Activated naive CD8-positive, alpha-beta T cell treated with anti-CD3 and anti-CD28 coated beads, Interleukin-2, amount 50 U/mL, for 24 hours (primary cell): ENCODE measurements at regions not wholly inside any gene's neighbourhood (a gene's known extent, or its start where the extent isn't known, plus 50 kb on each side); places are given as distances from the start of the nearest gene placed in this dataset.

ENCODE experiments used
- ATAC-seq: fragments of 150-1000 bp; cut with Tn5 transposase; one replicate; pipeline ENCODE4 v1.10.0; 2021
- DNase-seq: peaks from one replicate; pipeline ENCODE4 v3.0.0; 2021
- H3K27ac Mint-ChIP-seq: one replicate; pipeline ENCODE4 v1.8.0; 2021; ENCODE audit warnings: mild to moderate bottlenecking, mixed read lengths
- H3K27me3 Mint-ChIP-seq: one replicate; pipeline ENCODE4 v1.8.0; 2021; ENCODE audit warnings: mixed read lengths
- H3K36me3 Mint-ChIP-seq: one replicate; pipeline ENCODE4 v1.8.0; 2021; ENCODE audit warnings: low read depth, mixed read lengths
- H3K4me1 Mint-ChIP-seq: one replicate; pipeline ENCODE4 v1.8.0; 2021; ENCODE audit warnings: mixed read lengths
- H3K4me3 Mint-ChIP-seq: one replicate; pipeline ENCODE4 v1.8.0; 2021; ENCODE audit warnings: mild to moderate bottlenecking, moderate library complexity, mixed read lengths
- H3K9me3 Mint-ChIP-seq: one replicate; pipeline ENCODE4 v1.8.0; 2021; ENCODE audit warnings: mixed read lengths

DNA sequence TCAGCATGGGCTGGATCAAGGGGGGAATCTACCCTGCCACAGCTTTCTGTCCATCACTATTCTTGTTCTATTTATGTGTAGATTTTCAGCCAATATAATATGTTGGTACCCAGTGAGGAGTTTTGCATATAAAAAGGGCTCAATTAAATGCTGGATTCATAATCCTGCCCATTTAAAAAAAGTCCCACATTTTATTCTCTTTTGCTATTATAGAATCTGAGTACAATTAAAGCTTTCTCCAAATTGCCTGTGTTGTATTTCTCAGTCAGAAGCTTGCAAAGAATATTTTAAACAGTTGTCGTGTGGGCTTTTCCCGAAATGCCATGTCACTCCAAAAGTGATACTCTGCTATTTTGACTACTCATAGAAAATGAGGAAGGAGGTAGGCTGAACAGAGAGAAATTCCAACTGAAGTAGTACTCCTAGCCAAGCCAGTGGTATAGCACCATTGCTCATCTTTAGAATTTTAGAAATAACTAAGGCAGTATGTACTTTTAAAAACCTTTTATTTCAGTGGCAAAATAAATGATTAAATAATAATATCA lies 108.3 kb upstream of the HDAC9 start:
- peaks cover 2% of the 10 kb centered on the region for H3K27me3 Mint-ChIP-seq
- no peaks in the 10 kb centered on the region for H3K36me3 Mint-ChIP-seq
- no peak overlapping the region for H3K27ac Mint-ChIP-seq
- no peak for ATAC-seq
- H3K4me1 Mint-ChIP-seq: peaks cover 6% of the 10 kb centered on the region
- no peak overlapping the region for H3K4me3 Mint-ChIP-seq
- DNase-seq: no peak
- H3K9me3 Mint-ChIP-seq: no peaks in the 10 kb centered on the region

DNA sequence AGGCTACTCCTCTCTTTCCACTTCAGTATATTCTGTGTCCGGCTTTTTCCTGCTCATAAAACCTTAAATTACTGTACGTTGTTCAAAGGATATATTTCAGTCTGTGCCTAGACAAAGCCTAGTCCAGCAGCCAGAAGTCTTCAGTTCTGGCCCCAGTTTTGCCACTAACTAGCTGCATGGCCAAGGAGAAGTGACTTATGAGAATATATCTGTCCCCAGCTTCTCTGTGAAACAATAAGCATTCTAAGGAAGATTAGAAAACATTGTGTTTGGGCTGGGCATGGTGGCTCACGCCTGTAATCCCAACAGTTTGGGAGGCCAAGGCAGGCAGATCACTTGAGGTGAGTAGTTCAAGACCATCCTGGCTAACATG lies 105.0 kb upstream of the HDAC9 start:
- H3K4me3 Mint-ChIP-seq: no peak overlapping the region
- no peaks in the 10 kb centered on the region for H3K36me3 Mint-ChIP-seq
- DNase-seq (no peak), ATAC-seq (no peak)
- H3K27me3 Mint-ChIP-seq: peaks cover 2% of the 10 kb centered on the region
- H3K4me1 Mint-ChIP-seq: peaks cover 9% of the 10 kb centered on the region
- H3K27ac Mint-ChIP-seq: no peak overlapping the region
- no peaks in the 10 kb centered on the region for H3K9me3 Mint-ChIP-seq

DNA sequence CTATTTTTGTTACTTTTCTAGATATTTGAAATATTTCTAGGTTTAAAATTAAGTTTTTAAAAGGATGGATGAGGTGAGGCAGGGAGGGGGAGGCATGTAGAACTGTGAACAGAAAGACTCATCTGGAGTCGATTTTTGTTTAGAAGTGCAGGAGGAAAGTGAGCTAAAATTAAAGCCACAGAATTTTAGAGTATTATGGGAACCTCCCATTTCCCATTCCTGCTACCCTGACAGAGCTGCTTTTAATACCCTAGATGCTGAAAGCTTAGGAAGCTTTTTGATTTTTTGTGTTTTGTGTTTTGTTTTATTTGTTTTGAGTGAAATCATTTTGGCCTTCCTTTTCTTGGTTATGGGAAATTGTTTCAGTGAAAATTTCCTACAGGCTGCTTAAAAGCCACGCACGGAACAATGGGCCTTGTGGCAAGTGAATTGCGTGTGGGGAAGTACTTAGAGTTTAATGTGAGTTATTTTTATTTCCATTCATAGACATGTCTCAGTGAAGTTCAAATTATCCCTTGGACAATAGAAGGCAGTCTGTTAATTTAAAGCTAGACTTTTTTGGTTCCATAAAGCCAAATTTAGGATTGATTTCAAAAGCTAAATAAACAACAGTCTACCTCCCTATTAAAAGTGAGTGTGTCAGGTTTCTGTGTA lies 102.0 kb upstream of the HDAC9 start:
- Mint-ChIP-seq H3K4me3 (no peak overlapping the region), H3K4me1 (peaks cover 6% of the 10 kb centered on the region), H3K27ac (no peak overlapping the region), H3K27me3 (no peaks in the 10 kb centered on the region), H3K36me3 (no peaks in the 10 kb centered on the region), H3K9me3 (no peaks in the 10 kb centered on the region)
- ATAC-seq (no peak), DNase-seq (no peak)

DNA sequence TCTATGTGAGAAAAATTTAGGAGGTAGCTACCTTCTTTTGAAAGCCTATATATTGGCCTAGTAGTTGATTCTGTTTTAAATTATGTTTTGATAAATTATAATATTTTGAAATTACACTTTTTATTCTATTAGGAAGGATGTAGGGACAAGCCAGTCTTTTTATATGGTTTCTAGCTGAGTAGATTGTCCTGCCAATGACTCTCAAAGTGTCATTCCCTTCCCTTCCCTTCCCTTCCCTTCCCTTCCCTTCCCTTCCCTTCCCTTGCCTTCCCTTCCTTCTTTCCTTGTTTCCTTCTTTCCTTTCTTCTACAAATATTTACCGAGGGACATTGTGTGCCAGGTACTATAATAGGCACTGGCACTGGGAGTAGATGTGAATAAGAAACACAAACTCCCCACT lies 99.7 kb upstream of the HDAC9 start:
- no peak for ATAC-seq
- H3K4me1 Mint-ChIP-seq: peaks cover 9% of the 10 kb centered on the region
- DNase-seq: no peak
- H3K4me3 Mint-ChIP-seq: no peak overlapping the region
- H3K36me3 Mint-ChIP-seq: no peaks in the 10 kb centered on the region
- no peaks in the 10 kb centered on the region for H3K9me3 Mint-ChIP-seq
- no peak overlapping the region for H3K27ac Mint-ChIP-seq
- H3K27me3 Mint-ChIP-seq: no peaks in the 10 kb centered on the region

DNA sequence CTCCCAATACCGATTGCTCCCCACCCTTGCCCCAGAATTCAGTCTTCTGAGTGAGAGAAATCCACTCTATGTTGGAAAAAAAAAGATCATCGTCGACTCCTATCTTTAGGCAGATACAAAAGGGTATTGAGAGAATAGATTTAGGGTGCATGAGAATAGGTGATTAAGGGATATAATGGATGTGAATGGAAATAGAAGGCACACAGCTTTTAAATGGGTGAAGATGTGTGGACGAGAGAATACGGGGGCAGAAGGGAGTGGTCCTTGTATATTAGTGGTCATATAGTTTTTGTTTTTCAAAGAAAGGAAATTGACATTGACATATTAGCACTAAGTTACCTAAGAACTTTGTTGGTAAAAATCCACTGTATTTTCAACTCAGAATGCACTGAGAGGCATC lies 98.6 kb upstream of the HDAC9 start:
- no peaks in the 10 kb centered on the region for H3K36me3 Mint-ChIP-seq
- H3K9me3 Mint-ChIP-seq: no peaks in the 10 kb centered on the region
- no peak overlapping the region for H3K27ac Mint-ChIP-seq
- H3K4me3 Mint-ChIP-seq: no peak overlapping the region
- ATAC-seq: no peak
- peaks cover 9% of the 10 kb centered on the region for H3K4me1 Mint-ChIP-seq
- no peaks in the 10 kb centered on the region for H3K27me3 Mint-ChIP-seq
- DNase-seq: no peak

DNA sequence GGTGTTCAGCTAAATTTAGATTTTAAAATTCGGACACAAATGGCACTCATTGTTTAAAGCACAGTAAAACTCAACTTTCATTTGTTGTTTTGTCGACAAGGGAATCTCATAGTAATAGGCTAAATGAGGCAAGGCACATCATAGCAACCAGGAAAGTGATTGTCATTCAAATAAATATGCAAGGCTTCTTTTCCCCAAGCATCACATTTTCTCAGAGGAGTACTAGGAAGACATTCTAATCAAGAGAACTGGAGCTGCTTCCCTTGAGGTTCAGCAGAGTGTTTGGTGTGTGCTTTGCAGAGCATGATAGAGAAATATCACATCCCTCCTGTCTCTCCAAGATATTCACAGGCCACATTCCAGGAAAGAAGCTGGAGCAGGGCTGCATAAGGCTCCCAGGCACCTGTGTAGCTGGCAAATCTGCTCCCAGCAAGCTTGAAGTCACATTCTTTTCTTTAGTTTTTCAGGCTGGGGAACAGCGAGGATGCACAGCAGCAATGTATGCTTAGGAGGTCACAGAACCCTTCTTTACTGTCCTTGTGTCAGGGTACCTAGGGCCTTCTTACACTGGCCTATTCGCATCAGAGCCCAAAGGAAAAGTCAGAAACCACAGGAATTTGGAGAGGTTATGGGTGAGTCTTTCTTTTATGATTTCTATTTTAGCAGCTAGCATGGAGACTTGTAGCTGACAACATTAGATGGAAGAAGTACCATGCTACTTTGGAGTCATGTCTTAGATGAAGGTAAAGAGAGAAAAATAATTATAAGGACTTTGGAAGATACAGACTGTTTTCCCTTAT lies 95.9 kb upstream of the HDAC9 start:
- Mint-ChIP-seq H3K27me3 (no peaks in the 10 kb centered on the region), H3K27ac (no peak overlapping the region), H3K4me3 (no peak overlapping the region), H3K4me1 (peaks cover 7% of the 10 kb centered on the region), H3K9me3 (no peaks in the 10 kb centered on the region), H3K36me3 (no peaks in the 10 kb centered on the region)
- no peak for ATAC-seq
- DNase-seq: no peak

DNA sequence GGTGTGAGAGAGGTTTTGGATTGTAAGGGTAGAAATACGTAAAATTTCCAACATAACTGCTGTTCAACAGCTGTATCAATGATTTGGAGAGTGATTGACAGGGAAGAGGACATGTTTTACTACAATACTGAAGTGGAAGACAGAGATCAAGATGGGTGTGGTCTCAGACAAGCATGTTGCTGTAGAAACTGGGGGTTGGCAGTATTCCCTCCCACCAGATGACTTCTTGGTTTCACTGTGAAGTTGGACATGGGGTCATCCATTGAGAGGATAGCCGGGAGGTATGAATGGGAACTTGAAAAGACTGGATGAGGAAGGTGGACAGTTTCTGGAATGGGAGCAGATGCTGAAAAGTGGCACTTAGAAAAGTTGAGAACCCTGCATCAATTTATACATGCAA lies 95.3 kb upstream of the HDAC9 start:
- peaks cover 8% of the 10 kb centered on the region for H3K4me1 Mint-ChIP-seq
- no peak overlapping the region for H3K27ac Mint-ChIP-seq
- H3K27me3 Mint-ChIP-seq: no peaks in the 10 kb centered on the region
- H3K36me3 Mint-ChIP-seq: no peaks in the 10 kb centered on the region
- ATAC-seq (no peak), DNase-seq (no peak)
- H3K9me3 Mint-ChIP-seq: no peaks in the 10 kb centered on the region
- no peak overlapping the region for H3K4me3 Mint-ChIP-seq

DNA sequence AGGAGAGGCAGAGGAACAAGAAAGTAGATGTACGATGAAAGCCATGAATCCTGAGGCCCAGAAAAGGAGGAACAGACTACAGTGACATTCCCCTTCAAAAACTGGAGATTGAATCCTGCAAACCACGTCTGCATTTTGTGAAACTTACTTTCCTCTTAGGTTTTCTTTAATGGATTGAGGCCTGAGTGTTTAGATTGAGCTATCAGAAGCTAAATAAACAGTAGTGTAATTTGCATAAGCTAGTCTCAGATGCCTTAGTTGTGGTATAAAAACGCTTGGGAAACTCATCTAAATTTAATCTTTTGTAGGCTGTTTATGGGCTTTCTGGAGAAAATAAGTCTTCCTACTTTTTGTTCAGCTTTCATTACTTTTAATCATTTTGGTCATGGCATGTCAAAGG lies 94.8 kb upstream of the HDAC9 start:
- no peak overlapping the region for H3K27ac Mint-ChIP-seq
- no peaks in the 10 kb centered on the region for H3K27me3 Mint-ChIP-seq
- ATAC-seq (no peak), DNase-seq (no peak)
- no peaks in the 10 kb centered on the region for H3K9me3 Mint-ChIP-seq
- peaks cover 10% of the 10 kb centered on the region for H3K4me1 Mint-ChIP-seq
- H3K4me3 Mint-ChIP-seq: no peak overlapping the region
- no peaks in the 10 kb centered on the region for H3K36me3 Mint-ChIP-seq

DNA sequence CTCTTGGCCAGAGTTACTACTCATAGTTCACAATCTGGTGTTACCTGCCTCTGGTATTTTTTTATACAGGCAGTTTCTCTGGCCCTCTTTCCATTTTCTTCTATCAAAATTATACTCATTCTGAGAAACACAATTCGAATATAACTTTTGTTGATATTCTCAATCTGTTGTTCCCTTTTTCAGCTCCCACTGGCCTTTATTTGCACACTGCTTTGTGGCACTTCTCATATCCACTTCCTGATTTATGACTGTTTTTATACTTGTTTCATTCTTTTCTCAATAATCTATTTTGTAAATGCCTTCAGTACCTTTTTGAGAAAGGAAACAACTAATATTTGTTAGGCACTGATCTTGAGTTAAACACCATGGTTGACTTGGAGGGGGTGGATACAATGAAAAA lies 93.8 kb upstream of the HDAC9 start:
- Mint-ChIP-seq H3K27ac (no peak overlapping the region), H3K36me3 (no peaks in the 10 kb centered on the region), H3K4me3 (no peak overlapping the region), H3K9me3 (no peaks in the 10 kb centered on the region), H3K4me1 (peaks cover 10% of the 10 kb centered on the region), H3K27me3 (no peaks in the 10 kb centered on the region)
- ATAC-seq: no peak
- DNase-seq: no peak

DNA sequence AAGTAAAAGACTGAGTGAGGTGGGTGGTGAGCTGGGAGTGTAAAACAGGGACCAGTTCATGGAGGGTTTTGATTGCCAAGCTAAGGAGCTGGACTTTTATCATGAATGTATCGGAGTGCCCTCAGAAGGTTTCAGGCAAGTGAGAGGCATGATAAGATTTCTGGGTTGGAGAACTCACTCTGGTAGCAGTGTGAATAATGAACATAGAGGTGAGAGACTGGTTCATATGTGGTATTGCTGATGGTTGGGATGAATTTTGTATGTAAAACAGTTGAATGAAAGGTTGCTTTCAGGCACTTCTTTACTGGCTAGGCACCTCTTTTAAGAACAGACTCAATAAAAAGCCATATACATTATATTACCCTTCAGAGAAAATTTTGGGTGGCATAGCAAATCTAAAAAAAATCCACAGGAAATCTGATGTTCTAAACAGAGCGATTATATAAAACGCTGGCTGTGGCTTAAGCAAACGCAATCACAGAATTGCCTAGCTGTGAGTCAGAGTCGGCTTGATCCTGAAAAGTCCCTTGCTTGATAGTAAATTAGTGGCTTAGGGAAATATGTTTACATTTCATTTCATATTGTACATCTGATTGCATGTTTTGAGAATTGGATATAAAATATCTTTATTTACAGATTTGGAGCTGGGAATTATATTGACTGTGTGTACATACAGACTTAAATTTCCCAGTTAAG lies 92.9 kb upstream of the HDAC9 start:
- Mint-ChIP-seq H3K27ac (no peak overlapping the region), H3K9me3 (no peaks in the 10 kb centered on the region), H3K4me1 (peaks cover 10% of the 10 kb centered on the region), H3K27me3 (no peaks in the 10 kb centered on the region), H3K36me3 (no peaks in the 10 kb centered on the region), H3K4me3 (no peak overlapping the region)
- no peak for DNase-seq
- ATAC-seq: no peak

DNA sequence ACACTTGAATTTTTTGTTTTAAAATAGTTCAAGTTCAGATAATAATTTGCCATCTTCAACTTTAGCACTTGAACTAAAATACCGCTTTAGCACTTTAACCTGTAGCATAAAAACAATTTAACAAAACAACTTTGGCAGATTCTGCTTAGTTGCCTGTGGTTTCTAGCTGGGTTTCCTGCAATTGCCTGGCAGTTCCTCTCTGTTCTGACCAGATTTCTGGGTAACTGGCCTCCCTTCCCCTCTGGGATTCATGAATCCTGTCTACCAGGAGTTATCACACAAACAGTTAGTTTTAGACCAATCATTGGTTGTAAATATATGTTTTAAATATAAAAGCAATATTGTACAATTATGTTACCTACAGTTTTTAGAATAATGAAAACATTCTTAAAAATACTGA lies 89.8 kb upstream of the HDAC9 start:
- Mint-ChIP-seq H3K9me3 (no peaks in the 10 kb centered on the region), H3K27me3 (no peaks in the 10 kb centered on the region), H3K27ac (no peak overlapping the region), H3K36me3 (no peaks in the 10 kb centered on the region), H3K4me1 (peaks cover 3% of the 10 kb centered on the region), H3K4me3 (no peak overlapping the region)
- ATAC-seq (no peak), DNase-seq (no peak)

DNA sequence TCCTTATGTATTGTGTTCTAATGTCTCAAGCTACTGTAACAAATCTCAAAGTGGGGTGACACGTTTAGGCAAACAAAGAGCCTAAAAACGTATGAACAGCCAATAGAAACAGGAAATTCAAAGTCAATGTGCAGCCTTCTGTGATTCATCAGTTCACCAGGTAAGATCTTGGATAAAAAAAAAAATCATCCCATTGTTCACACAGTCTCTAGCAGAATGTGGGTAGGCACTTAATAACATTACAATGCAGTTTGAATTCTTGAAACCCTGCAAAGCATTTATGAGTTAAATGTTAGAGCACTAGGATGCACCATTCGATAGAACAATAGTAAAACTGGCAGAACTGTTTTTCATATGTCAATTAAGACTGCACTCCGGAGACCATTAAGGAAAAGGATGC lies 88.2 kb upstream of the HDAC9 start:
- DNase-seq: no peak
- Mint-ChIP-seq H3K27ac (no peak overlapping the region), H3K9me3 (no peaks in the 10 kb centered on the region), H3K4me1 (peaks cover 3% of the 10 kb centered on the region), H3K4me3 (no peak overlapping the region), H3K36me3 (no peaks in the 10 kb centered on the region), H3K27me3 (no peaks in the 10 kb centered on the region)
- ATAC-seq: no peak

DNA sequence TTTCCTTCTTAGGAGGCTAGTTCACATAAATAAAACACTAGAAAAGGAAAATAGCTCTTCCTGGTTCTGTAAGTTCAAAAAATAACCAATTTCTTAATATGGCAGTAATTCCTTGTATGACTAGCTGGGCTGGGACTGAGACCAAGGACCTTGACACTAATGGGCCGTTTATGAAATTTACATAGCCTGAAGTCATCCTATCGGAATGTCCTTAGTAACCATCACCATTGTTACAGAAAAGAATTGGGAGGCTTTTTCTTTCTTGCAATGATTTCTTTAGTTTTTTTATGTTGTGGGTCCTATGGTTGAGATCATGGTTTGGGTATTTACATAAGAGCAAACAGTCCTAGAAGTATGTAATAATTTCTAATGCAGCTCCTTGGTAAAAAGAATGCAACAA lies 87.1 kb upstream of the HDAC9 start:
- Mint-ChIP-seq H3K9me3 (no peaks in the 10 kb centered on the region), H3K4me1 (peaks cover 3% of the 10 kb centered on the region), H3K27me3 (no peaks in the 10 kb centered on the region), H3K27ac (no peak overlapping the region), H3K4me3 (no peak overlapping the region), H3K36me3 (no peaks in the 10 kb centered on the region)
- no peak for DNase-seq
- ATAC-seq: no peak

DNA sequence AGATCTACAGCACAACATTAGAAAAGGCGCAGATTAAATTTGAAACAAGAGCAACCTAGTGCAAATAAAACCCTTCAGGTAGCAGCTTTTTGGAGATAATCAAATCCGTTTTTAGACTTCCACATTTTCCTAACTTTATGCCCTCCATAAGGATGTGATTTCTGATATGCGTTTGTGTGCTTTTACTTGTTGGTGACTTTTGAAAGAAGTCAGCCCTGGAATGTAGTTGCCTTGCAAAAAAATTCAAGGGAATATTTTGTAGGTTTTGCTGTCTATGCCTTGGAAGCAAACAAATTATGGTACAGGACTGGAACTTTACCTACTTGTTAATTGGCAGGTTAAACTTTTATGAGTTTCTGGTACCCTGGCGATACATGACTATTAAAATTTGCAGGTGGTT lies 86.7 kb upstream of the HDAC9 start:
- no peak for ATAC-seq
- Mint-ChIP-seq H3K4me3 (no peak overlapping the region), H3K27ac (no peak overlapping the region), H3K4me1 (peaks cover 3% of the 10 kb centered on the region), H3K36me3 (no peaks in the 10 kb centered on the region), H3K9me3 (no peaks in the 10 kb centered on the region), H3K27me3 (no peaks in the 10 kb centered on the region)
- no peak for DNase-seq

DNA sequence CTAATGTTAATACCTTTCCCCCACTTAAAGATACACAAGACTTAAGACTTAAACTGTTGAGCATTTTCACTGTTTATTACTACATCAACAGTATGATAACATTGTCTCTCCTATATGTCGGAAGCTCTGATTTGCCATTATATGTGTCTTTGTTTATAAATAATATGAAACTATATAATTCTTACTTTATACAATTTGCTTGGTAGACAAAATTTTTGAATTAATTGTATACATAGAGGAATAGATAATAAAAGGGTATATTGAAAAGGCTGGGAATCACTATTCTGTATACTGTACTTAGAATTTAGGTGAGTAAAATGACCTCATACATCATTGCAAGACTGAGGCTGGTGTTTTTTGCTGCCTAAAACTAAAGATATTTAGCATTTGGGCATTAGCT lies 82.1 kb upstream of the HDAC9 start:
- Mint-ChIP-seq H3K4me1 (no peaks in the 10 kb centered on the region), H3K27ac (no peak overlapping the region), H3K36me3 (no peaks in the 10 kb centered on the region), H3K27me3 (no peaks in the 10 kb centered on the region), H3K4me3 (no peak overlapping the region), H3K9me3 (no peaks in the 10 kb centered on the region)
- no peak for DNase-seq
- ATAC-seq: no peak
